IPS-20b (cell line): ENCODE measurements at regions not wholly inside any gene's neighbourhood (a gene's known extent, or its start where the extent isn't known, plus 50 kb on each side); places are given as distances from the start of the nearest gene placed in this dataset.

Experiments
- H3K27ac ChIP-seq: one replicate; pipeline ENCODE4 v1.5.1; 2013; ENCODE audit warnings: low read length
- H3K27me3 ChIP-seq: 2 replicates; pipeline ENCODE4 v1.6.1; 2013; ENCODE audit warnings: mild to moderate bottlenecking, low read length, inconsistent platforms; ENCODE audit not compliant: insufficient read depth
- H3K36me3 ChIP-seq: 2 replicates; pipeline ENCODE4 v1.6.1; 2013; ENCODE audit warnings: low read depth, mild to moderate bottlenecking, inconsistent platforms, low read length, moderate library complexity; ENCODE audit not compliant: insufficient read depth
- H3K4me1 ChIP-seq: 2 replicates; pipeline ENCODE4 v1.6.1; 2013; ENCODE audit warnings: mild to moderate bottlenecking, control low read depth, inconsistent platforms, low read length, moderate library complexity; ENCODE audit not compliant: insufficient read depth
- H3K4me3 ChIP-seq: 2 replicates; pipeline ENCODE4 v1.5.1; 2013; ENCODE audit warnings: mild to moderate bottlenecking, low read length, inconsistent platforms
- H3K9ac ChIP-seq: 2 replicates; pipeline ENCODE4 v1.6.1; 2013; ENCODE audit warnings: low read depth, mild to moderate bottlenecking, inconsistent platforms, low read length, moderate library complexity
- H3K9me3 ChIP-seq: 2 replicates; pipeline ENCODE4 v1.6.1; 2013; ENCODE audit warnings: mild to moderate bottlenecking, low read depth, low read length, inconsistent platforms; ENCODE audit not compliant: insufficient read depth

GRCh38 chr1:101697072-101697471 is 299.7 kb downstream of the OLFM3 start:
- H3K4me3 ChIP-seq, result no peak overlapping the region
- H3K27ac ChIP-seq, result no peak overlapping the region
- H3K27me3 ChIP-seq, result no peaks in the 10 kb centered on the region
- no peaks in the 10 kb centered on the region for H3K36me3 ChIP-seq
- H3K4me1 ChIP-seq, result no peaks in the 10 kb centered on the region
- no peaks in the 10 kb centered on the region for H3K9me3 ChIP-seq
- H3K9ac ChIP-seq, result no peak overlapping the region

- Histone ChIP-seq H3K9me3 (no peaks in the 10 kb centered on the region), H3K27ac (no peak overlapping the region), H3K36me3 (no peaks in the 10 kb centered on the region), H3K9ac (no peak overlapping the region), H3K4me1 (no peaks in the 10 kb centered on the region), H3K27me3 (no peaks in the 10 kb centered on the region), H3K4me3 (no peak overlapping the region)
These were observed 298.0 kb downstream of the OLFM3 start for GRCh38 chr1:101698681-101699080.

- Histone ChIP-seq H3K9ac (no peak overlapping the region), H3K4me3 (no peak overlapping the region), H3K4me1 (peaks cover 12% of the 10 kb centered on the region; the same call in 1 of the 2 replicates), H3K27ac (no peak overlapping the region), H3K9me3 (no peaks in the 10 kb centered on the region), H3K27me3 (no peaks in the 10 kb centered on the region), H3K36me3 (no peaks in the 10 kb centered on the region)
These were observed 291.8 kb downstream of the OLFM3 start for GRCh38 chr1:101704895-101705294.

GRCh38 chr1:101706366-101706765 is 290.4 kb downstream of the OLFM3 start:
- Histone ChIP-seq H3K4me1 (peaks cover 12% of the 10 kb centered on the region; the same call in 1 of the 2 replicates), H3K27ac (no peak overlapping the region)

GRCh38 chr1:101709721-101710120 is 287.0 kb downstream of the OLFM3 start:
- H3K9me3 ChIP-seq, result no peaks in the 10 kb centered on the region

More at GRCh38 chr1:101706366-101706765, 290.4 kb downstream of the OLFM3 start:
- H3K9ac ChIP-seq, result no peak overlapping the region
- no peak overlapping the region for H3K4me3 ChIP-seq
- no peaks in the 10 kb centered on the region for H3K36me3 ChIP-seq
- no peaks in the 10 kb centered on the region for H3K9me3 ChIP-seq
- no peaks in the 10 kb centered on the region for H3K27me3 ChIP-seq

GRCh38 chr1:101713760-101714159 is 283.0 kb downstream of the OLFM3 start:
- Histone ChIP-seq H3K4me1 (peaks cover 23% of the 10 kb centered on the region; the same call in 1 of the 2 replicates), H3K36me3 (no peaks in the 10 kb centered on the region), H3K27me3 (peaks cover 27% of the 10 kb centered on the region; the same call in 1 of the 2 replicates), H3K9ac (no peak overlapping the region), H3K9me3 (no peaks in the 10 kb centered on the region), H3K27ac (no peak overlapping the region), H3K4me3 (peak overlapping the region; percentile 29; the same call in 1 of the 2 replicates)

More at GRCh38 chr1:101709721-101710120, 287.0 kb downstream of the OLFM3 start:
- Histone ChIP-seq H3K4me1 (peaks cover 28% of the 10 kb centered on the region; the same call in 1 of the 2 replicates), H3K4me3 (no peak overlapping the region), H3K27ac (no peak overlapping the region), H3K36me3 (no peaks in the 10 kb centered on the region), H3K27me3 (peaks cover 21% of the 10 kb centered on the region; the same call in 1 of the 2 replicates), H3K9ac (no peak overlapping the region)

- Histone ChIP-seq H3K27me3 (no peaks in the 10 kb centered on the region), H3K9me3 (no peaks in the 10 kb centered on the region), H3K4me3 (no peak overlapping the region), H3K27ac (no peak overlapping the region), H3K4me1 (no peaks in the 10 kb centered on the region), H3K36me3 (no peaks in the 10 kb centered on the region), H3K9ac (no peak overlapping the region)
These were observed 273.3 kb downstream of the OLFM3 start for GRCh38 chr1:101723415-101723814.

- H3K4me3 ChIP-seq, result no peak overlapping the region
- H3K27ac ChIP-seq, result no peak overlapping the region
- H3K4me1 ChIP-seq, result no peaks in the 10 kb centered on the region
- no peaks in the 10 kb centered on the region for H3K27me3 ChIP-seq
- no peak overlapping the region for H3K9ac ChIP-seq
- H3K9me3 ChIP-seq, result no peaks in the 10 kb centered on the region
- H3K36me3 ChIP-seq, result no peaks in the 10 kb centered on the region
These were observed 268.7 kb downstream of the OLFM3 start for GRCh38 chr1:101728029-101728428.

- Histone ChIP-seq H3K27me3 (no peaks in the 10 kb centered on the region), H3K27ac (no peak overlapping the region), H3K4me3 (no peak overlapping the region), H3K4me1 (no peaks in the 10 kb centered on the region), H3K9me3 (no peaks in the 10 kb centered on the region), H3K9ac (no peak overlapping the region), H3K36me3 (no peaks in the 10 kb centered on the region)
These were observed 266.2 kb downstream of the OLFM3 start for GRCh38 chr1:101730559-101730958.

- Histone ChIP-seq H3K36me3 (no peaks in the 10 kb centered on the region), H3K27me3 (no peaks in the 10 kb centered on the region), H3K9me3 (no peaks in the 10 kb centered on the region), H3K9ac (no peak overlapping the region), H3K27ac (no peak overlapping the region), H3K4me3 (no peak overlapping the region), H3K4me1 (no peaks in the 10 kb centered on the region)
These were observed 264.5 kb downstream of the OLFM3 start for GRCh38 chr1:101732261-101732660.

GRCh38 chr1:101733340-101733739 is 263.4 kb downstream of the OLFM3 start:
- H3K36me3 ChIP-seq, result no peaks in the 10 kb centered on the region
- H3K9me3 ChIP-seq, result no peaks in the 10 kb centered on the region
- H3K27ac ChIP-seq, result no peak overlapping the region
- no peak overlapping the region for H3K4me3 ChIP-seq
- H3K27me3 ChIP-seq, result no peaks in the 10 kb centered on the region
- no peaks in the 10 kb centered on the region for H3K4me1 ChIP-seq
- H3K9ac ChIP-seq, result no peak overlapping the region

GRCh38 chr1:101738475-101738874 is 258.3 kb downstream of the OLFM3 start:
- peaks cover 17% of the 10 kb centered on the region; the same call in 1 of the 2 replicates for H3K4me1 ChIP-seq
- no peak overlapping the region for H3K9ac ChIP-seq
- H3K9me3 ChIP-seq, result no peaks in the 10 kb centered on the region
- H3K4me3 ChIP-seq, result no peak overlapping the region
- no peaks in the 10 kb centered on the region for H3K27me3 ChIP-seq
- H3K36me3 ChIP-seq, result no peaks in the 10 kb centered on the region
- H3K27ac ChIP-seq, result no peak overlapping the region
